Breast epithelium (tissue), 3 donors: ENCODE measurements at regions not wholly inside any gene's neighbourhood (a gene's known extent, or its start where the extent isn't known, plus 50 kb on each side); places are given as distances from the start of the nearest gene placed in this dataset.

Experiments used
- POLR2A ChIP-seq: fragments of 450-650 bp; IDR thresholded peaks from one replicate; pipeline ENCODE4 v1.6.1; 2016; ENCODE audit warnings: antibody characterized with exemption, mild to moderate bottlenecking, moderate library complexity
- TF ChIP-seq, protein P1 (sequence below), 3 donors: fragments of 450-650 bp; IDR thresholded peaks; one replicate each; pipeline ENCODE4 v1.5.1; 2016 to 2017; ENCODE audit warnings: antibody characterized with exemption in 3 of 3, mild to moderate bottlenecking in 3 of 3, moderate library complexity in 3 of 3

DNA sequence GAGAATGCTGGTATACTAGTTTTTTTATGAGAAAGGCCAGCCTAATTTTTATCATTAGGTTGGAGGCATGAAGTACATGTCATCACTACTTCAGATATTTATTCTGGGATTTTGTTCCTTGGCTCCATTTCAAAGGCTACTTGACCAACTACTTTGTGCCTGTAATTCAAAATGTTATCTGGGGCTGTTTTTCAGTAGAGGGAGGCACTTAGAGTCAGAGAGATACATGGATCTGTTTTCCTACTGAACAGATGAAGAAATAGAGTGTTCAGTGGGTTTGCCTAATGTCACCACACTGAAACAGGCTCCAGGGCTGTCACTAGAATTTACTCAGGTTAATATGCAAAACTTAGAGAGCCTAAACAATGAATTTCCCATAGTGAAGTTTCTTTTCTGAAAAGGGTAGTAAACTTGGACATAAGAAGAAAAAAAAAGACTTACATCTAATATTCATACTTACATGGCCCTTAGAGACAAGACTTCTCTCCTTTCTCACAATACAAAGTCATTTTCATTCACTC, 127.3 kb upstream of the ITGB1 start:
- TF ChIP-seq, protein P1, sequence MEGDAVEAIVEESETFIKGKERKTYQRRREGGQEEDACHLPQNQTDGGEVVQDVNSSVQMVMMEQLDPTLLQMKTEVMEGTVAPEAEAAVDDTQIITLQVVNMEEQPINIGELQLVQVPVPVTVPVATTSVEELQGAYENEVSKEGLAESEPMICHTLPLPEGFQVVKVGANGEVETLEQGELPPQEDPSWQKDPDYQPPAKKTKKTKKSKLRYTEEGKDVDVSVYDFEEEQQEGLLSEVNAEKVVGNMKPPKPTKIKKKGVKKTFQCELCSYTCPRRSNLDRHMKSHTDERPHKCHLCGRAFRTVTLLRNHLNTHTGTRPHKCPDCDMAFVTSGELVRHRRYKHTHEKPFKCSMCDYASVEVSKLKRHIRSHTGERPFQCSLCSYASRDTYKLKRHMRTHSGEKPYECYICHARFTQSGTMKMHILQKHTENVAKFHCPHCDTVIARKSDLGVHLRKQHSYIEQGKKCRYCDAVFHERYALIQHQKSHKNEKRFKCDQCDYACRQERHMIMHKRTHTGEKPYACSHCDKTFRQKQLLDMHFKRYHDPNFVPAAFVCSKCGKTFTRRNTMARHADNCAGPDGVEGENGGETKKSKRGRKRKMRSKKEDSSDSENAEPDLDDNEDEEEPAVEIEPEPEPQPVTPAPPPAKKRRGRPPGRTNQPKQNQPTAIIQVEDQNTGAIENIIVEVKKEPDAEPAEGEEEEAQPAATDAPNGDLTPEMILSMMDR (IDR thresholded peaks at IDR 0.05) = no peak
- no peak for TF ChIP-seq POLR2A
